ENCODE measurements at regions not wholly inside any gene's neighbourhood (a gene's known extent, or its start where the extent isn't known, plus 50 kb on each side); places are given as distances from the start of the nearest gene placed in this dataset.

GRCh38 chr9:113803811-113804589 lies 72.1 kb upstream of the ZNF618 start:
- H3K4me3 ChIP-seq (ENCODE audit: low read depth, low read length) = no peak overlapping the region
- DNase-seq (ENCODE audit: low read depth) = no peak

GRCh38 chr9:113805486-113806132 lies 70.5 kb upstream of the ZNF618 start:
- no peak overlapping the region for H3K4me3 ChIP-seq (ENCODE audit: low read depth, low read length)
- no peak for DNase-seq (ENCODE audit: low read depth)

GRCh38 chr9:113807173-113808061 lies 68.7 kb upstream of the ZNF618 start:
- DNase-seq (ENCODE audit: low read depth) = peak; percentile 6
- H3K4me3 ChIP-seq (ENCODE audit: low read depth, low read length) = peak overlapping the region; percentile 15

GRCh38 chr9:113808391-113809358 lies 67.4 kb upstream of the ZNF618 start:
- DNase-seq (ENCODE audit: low read depth) = peak; percentile 70
- no peak overlapping the region for H3K4me3 ChIP-seq (ENCODE audit: low read depth, low read length)

- no peak for DNase-seq (ENCODE audit: low read depth)
- H3K4me3 ChIP-seq (ENCODE audit: low read depth, low read length) = no peak overlapping the region
Observed at GRCh38 chr9:113817171-113817570, 58.9 kb upstream of the ZNF618 start.

- H3K4me3 ChIP-seq (ENCODE audit: low read depth, low read length) = no peak overlapping the region
- no peak for DNase-seq (ENCODE audit: low read depth)
Observed at GRCh38 chr9:113818391-113818790, 57.7 kb upstream of the ZNF618 start.

GRCh38 chr9:113822315-113822714 lies 53.8 kb upstream of the ZNF618 start:
- DNase-seq (ENCODE audit: low read depth) = no peak
- no peak overlapping the region for H3K4me3 ChIP-seq (ENCODE audit: low read depth, low read length)

GRCh38 chr9:113823421-113823820 lies 52.7 kb upstream of the ZNF618 start:
- no peak overlapping the region for H3K4me3 ChIP-seq (ENCODE audit: low read depth, low read length)
- no peak for DNase-seq (ENCODE audit: low read depth)
